ENCODE measurements at regions not wholly inside any gene's neighbourhood (a gene's known extent, or its start where the extent isn't known, plus 50 kb on each side); places are given as distances from the start of the nearest gene placed in this dataset.
"Not testable (repeated sequence)": the region's sequence is repeated elsewhere in the genome, so short reads cannot be mapped to it uniquely, and the experiment has no call there.

- POLR2A ChIA-PET (ENCODE audit: partially characterized antibody) = interaction anchor here (0.7 to 1.8 kb wide), 2 partner anchors 10 to 13 kb away, joined by 3 read pairs; no protein-coding TSS in a partner anchor
- H4K91ac ChIP-seq (replicated peaks; ENCODE audit: insufficient read length, low read length); H2AK5ac ChIP-seq (ENCODE audit: low read depth, low read length); H3K23me2 ChIP-seq (ENCODE audit: low read depth, low read length); H3K79me2 ChIP-seq (ENCODE audit: control insufficient read depth in 1 of 2, insufficient read depth in 2 of 2, low read length in 2 of 2); H3K4me3 ChIP-seq (ENCODE audit: extremely low read depth in 1 of 4, insufficient read depth in 2 of 4, low read depth in 3 of 4, low read length in 4 of 4); H3K23ac ChIP-seq (ENCODE audit: insufficient read length); H3K27ac ChIP-seq (ENCODE audit: low read depth, low read length); H4K5ac ChIP-seq (ENCODE audit: insufficient read length, low read depth, low read length); H3K27me3 ChIP-seq (replicated peaks in 1 of 4; ENCODE audit: control insufficient read depth in 3 of 4, extremely low read depth in 1 of 4, insufficient read depth in 3 of 4, low read length in 3 of 4); FAIRE-seq; H2BK5ac ChIP-seq (ENCODE audit: low read depth, low read length); H2AFZ ChIP-seq (ENCODE audit: low read length); H3K4me1 ChIP-seq (replicated peaks in 1 of 4; ENCODE audit: control insufficient read depth in 3 of 4, insufficient read depth in 4 of 4, low read length in 3 of 4); H3K9me3 ChIP-seq (ENCODE audit: insufficient read depth in 2 of 2, low read depth in 1 of 2, low read length in 1 of 2); H3K4me2 ChIP-seq (ENCODE audit: insufficient read depth in 1 of 2, low read depth in 2 of 2, low read length in 2 of 2); H3K14ac ChIP-seq (ENCODE audit: insufficient read length); H2BK120ac ChIP-seq (replicated peaks; ENCODE audit: low read depth, low read length); H2BK20ac ChIP-seq (ENCODE audit: low read length); H4K8ac ChIP-seq (ENCODE audit: extremely low read depth, insufficient read depth, low read length); H2BK12ac ChIP-seq (ENCODE audit: low read depth, low read length); H2BK15ac ChIP-seq (ENCODE audit: low read length); H3K56ac ChIP-seq (replicated peaks; ENCODE audit: insufficient read length, low read depth, low read length); H3K9ac ChIP-seq (replicated peaks in 1 of 4; ENCODE audit: extremely low read depth in 1 of 4, low read depth in 3 of 4, low read length in 3 of 4); CTCF ChIA-PET (ENCODE audit: partially characterized antibody); H3K4ac ChIP-seq (replicated peaks; ENCODE audit: insufficient read length, low read depth, low read length); H4K20me1 ChIP-seq (replicated peaks in 1 of 2; ENCODE audit: control insufficient read depth in 1 of 2, insufficient read depth in 2 of 2, low read length in 2 of 2); H3K18ac ChIP-seq (ENCODE audit: extremely low read depth, low read length); H3K79me1 ChIP-seq (ENCODE audit: low read depth, low read length); H3K36me3 ChIP-seq (ENCODE audit: control insufficient read depth in 2 of 4, insufficient read depth in 4 of 4, low read length in 3 of 4): not testable (repeated sequence)
- 91% methylated on average over 24 of the region's 28 CpGs; no CpG with 5 or more reads in 1 of the 2 experiments for WGBS, 2 experiments (ENCODE audit: extremely low coverage in 1 of 2, insufficient coverage in 1 of 2, insufficient read length in 1 of 2, insufficient replicate concordance in 2 of 2, low coverage in 1 of 2, low lambda C conversion rate in 2 of 2, missing lambda C conversion rate in 1 of 2)
- DNase-seq (ENCODE audit: low read depth in 1 of 2, low spot score in 2 of 2) = peak in 1 of 2 experiments; percentile 63
These were observed 347.3 kb downstream of the HINT1 start for GRCh38 chr5:130817598-130818384.

Data from H1 (cell line).